ENCODE measurements at regions not wholly inside any gene's neighbourhood (a gene's known extent, or its start where the extent isn't known, plus 50 kb on each side); places are given as distances from the start of the nearest gene placed in this dataset.
A peak's percentile ranks its signal among the peaks of the same experiment; 100 is the strongest.

DNA sequence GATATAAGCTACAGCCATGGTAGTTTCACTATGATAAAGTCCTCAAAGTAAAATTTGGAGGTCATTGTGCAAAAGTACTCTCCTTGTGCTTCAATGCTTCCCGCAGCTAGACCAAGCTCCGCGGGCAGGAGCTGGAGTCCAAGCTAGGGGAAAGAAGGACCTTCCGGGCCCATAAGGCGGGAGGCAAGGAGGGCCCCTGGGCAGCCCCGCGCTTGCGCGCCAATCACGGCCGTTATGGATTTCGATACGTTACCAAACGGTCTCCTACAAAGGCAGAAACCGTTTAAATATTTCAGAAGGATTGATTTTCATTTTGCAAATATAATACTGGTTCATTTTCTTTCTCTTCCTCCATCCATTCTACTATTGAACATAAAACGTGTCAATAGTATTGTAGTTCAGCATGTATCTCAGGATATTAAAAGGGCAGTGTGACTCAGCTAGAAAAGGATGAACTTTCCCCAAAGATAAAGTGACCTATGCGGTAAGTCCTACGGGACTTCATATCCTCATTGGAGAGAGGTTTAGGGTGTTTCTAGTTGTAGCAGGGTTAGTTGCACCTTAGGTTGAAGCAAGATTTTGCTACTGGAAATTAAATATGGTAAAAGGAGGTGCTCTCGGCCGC, 128.0 kb downstream of the KIF20B start:
- no peak for DNase-seq

DNA sequence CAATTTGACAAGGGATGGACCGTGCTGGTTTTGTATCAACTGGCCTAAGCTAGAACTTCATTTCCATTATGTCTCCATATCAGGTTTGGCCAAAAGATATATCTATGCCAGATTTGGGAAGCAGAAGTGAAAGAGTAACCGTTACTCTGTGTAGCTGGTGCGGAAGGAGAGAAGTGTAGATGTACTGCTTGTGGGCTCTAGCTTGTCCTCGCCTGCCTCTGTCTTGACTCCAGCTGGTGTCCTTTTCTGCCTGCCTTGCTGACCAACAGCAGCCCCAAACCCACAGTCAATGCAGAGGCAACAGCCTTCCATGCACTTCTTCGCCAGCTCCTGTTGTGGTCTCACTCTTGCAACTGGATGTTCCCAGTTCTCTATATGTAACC, 128.5 kb downstream of the KIF20B start:
- DNase-seq, result no peak

DNA sequence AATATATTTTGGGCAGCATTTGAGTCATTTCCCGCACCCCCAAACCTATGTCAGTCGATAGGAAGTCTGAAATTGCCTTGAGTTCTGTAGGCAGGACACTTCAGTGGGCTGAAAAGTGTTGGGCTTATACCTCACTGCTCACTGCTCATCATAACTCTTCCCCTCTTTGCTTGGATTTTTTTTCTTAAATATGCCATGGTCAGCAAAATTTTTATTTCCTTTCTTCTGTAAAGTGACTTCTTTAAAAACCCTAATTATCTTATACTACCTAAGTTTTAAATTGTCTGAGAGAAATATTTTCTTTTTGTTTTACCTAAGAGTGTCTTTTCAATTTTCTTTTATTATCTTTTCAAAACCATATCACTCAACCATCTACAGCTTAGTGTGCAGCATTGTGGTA, 129.2 kb downstream of the KIF20B start:
- no peak for DNase-seq

DNA sequence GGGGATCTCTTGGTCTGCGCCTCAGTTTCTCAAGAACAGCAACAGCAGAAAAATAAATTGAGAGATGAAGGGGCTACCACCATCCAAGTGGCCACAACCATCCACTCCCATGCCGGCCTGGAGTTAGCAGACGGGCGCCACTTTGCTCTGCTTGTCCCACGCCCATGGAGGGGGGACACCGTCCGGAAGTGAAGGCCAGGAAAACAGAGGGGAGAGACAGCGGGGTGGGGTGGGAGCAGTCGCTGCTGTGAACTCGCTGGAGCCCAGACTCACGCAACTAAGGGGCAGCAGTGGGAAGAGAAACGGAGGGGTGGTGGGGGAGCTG, 135.4 kb downstream of the KIF20B start:
- no peak for DNase-seq

DNA sequence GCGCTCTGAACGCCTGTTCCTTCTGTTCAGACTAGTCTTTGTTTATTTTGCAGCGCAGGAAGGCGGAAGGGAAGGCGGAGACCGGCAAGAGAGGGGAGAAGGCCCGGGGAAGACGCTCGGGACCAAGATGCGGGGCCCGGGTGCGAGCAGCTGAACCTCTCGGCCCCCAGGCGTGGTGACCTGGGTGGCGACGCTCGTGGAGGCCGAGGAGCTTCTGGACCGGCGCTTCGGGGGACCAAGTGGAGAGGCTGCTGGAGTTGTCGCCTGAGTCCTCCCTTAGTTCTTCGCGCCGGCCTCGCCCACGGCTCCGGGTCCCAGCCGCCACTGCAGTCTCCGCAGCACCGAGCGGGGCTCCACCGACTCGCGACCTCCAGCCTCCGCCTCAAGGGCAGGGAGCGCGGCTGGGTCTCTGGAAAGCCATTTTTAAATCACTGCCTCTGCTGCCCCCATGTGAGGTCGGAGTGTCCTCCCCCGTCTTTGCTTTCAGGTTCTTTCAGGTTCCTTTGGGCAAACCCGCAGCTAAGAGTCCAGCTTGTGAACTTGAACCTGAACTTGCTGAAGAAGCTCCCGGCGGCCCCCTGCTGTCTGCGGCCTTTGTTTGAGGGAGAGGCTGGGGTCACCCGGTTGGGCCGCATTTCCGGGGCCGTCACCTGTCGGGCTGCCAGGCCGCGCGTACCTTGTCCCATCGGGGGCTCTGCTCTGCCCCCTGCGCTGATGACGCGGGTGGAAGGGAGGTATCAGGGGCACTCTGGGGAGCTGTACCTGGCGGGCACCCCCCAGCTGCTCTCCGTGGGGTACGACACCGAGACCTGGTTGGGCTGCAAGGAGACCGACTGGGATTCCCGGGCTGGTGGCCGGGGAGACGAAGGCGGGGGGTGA, 136.0 kb downstream of the KIF20B start:
- DNase-seq, result peak; percentile 20

DNA sequence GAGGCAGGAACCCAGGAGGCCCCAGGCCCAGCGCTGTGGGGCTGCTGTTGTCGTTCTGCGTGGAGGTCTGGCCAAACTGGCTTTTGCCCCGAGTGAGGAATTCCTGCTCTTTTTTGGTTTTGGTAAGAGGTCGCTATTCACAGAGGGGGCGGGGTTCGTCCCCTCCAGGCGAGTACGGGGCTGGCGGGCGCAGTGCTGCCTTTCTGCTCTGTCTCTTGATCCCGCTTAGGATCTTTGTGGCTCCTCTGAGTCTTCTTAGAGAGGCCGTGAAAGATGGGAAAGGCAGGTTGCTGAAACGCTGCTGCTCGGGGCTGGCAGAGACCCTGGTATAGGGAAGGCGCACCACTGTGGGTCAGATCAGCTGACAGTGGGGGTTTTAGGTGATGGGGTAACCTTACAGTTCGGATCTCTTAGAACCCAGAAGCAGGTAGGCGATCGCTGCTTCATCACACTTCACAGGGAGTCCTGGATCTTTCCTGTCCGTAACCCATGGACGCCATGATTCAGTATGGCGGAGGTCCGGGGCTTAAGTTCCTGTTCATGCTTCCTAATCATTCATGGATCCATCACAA, 136.7 kb downstream of the KIF20B start:
- DNase-seq, result no peak

DNA sequence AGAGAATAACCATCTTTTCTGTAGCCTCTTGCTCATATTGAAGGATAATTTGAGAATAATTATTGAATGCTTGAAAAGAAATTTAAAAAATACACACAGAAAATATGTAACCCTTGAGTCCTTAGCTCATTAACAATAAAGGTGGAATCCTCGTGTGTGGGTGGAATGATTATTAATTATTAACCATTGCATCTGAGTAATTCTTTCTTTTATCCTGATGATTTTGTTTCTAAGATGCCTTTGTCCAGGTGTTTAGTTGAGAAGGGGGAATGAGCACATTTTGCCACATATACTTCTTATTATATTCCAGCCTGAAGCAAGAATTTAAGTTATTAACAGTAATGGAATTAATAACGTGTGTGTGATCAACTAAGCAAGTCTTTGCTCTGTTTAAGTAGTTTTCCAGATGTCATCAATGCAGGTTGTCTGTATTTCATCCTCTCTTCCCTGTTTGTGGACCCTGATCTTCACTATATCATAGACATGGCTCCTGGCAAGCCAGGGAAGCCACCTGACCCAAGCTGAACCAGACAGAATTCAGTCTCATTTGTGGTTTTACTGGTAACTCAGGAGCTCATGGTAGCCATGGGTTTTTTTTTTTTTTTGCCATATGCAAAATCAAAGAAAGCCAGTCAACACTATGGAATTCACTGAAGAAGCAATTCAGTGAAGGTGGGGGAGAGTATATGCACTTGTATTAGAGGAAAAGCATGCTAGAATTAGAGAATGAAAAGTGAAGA, 144.3 kb downstream of the KIF20B start:
- DNase-seq, result no peak

DNA sequence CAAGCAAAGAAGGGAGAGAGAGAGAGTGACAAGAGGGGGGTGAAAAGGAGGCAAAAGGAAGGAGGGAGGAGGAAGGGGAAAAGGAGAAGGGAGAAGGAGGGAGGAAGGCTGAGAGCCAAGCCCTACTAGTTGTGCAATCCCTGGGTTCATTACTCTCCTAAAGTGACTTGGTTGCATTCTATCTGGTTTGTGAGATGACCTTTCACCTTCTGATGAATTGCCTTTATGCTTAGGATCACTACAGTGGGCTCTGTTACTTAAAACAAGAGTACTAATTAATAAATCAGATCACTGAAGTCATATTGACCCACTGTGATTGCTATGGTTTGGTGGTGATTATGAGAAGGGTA, 144.9 kb downstream of the KIF20B start:
- no peak for DNase-seq

DNA sequence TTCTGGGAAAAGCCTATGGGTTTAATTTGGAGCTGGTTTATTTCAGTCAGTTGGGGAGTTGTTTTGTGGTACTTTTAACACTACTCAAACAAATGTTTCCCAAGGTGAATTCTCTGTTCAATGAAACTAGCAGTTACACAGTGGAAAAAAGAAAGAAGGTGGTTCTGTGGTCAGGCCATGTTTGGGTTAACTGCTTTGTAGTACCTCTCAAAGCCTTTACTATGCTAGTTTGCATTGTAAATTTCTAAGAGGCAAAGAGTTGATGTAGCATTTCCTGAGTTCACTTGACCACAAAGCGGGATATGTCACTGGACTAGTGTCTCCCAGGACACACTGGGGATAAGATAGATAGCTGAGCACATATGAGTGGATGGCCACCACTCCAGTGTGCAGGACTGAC, 145.4 kb downstream of the KIF20B start:
- DNase-seq, result no peak

DNA sequence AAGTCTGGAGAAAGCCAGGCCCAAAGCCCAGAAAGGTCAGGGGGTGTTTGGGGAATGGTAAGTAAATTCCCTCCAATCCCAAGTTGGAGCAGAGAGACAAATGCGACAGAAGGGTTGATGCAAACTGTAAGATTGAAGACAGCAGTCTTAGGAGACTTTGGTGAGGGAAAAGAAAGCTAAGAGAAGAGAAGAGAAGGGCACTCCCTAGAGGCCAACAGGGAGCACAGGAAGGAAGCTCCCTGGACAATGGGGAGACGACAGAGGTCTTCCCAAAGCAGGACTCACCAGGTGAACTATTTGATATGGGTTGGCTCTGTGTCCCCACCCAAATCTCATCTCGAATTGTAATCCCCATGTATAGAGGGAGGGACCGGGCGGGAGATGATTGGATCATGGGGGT, 151.5 kb downstream of the KIF20B start:
- DNase-seq, result no peak

DNA sequence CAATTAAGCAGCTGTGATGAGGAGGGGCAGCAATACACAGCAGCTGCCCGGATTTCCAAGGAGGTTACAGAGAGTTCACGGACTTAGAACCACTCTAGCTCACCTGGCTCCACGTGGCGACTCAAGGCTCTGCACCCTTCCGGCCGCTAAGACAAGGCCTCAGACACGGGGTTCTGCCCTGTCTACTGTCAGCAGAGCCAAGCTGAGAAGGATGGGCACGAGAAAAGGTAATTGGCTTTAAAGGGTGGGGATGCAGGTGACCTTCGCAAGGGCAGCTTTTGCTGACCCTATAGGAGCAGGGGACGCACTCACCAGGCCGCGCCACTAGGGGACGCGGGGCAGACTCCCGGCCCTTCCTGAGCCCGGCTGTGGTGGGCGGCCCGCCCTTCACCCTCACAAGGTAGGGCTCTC, 152.4 kb downstream of the KIF20B start:
- no peak for DNase-seq

DNA sequence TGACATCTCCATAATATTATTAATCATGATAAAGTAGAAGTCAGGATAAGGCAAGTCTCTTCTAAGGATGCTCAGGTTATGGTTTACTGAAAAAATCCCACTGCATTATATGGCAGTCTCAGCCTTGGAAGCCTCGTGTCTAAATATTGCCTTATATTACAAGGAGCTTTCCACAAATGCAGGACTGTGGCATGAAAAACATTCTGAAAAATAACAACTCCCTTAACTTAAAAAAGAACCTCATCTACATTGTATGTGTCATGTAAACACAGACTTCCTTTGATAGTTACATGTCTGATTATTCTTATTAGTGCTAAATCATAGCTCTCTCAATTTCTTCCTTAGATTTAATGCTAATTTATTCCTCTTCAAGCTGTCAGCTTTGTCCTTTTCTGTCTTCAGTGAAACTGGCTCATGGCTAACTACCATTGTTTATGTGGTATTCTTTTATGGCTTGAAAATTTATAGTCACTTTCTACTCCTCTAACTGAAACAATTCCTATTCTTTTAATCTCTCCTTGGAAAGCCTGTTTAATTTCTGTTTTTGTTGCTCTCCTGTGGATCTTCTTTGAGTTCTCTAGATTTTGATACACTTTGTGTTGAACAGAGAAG, 156.1 kb downstream of the KIF20B start:
- no peak for DNase-seq

DNA sequence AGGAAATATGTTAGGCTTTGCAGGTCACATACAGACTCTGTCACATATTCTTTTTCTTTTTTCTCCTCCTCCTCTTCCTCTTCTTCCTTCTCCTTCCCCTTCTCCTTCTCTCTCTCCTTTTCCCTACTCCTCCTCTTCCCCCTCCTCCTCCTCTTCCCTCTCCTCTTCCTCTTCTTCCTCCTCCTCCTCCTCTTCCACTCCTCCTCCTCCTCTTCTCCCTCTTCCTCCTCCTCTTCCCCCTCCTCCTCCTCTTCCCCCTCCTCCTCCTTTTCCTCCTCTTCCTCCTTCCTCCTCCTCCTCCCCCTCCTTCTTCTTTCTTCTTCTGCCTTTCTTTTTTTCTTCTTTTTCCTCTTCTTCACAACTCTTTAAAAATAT, 159.8 kb downstream of the KIF20B start:
- no peak for DNase-seq

DNA sequence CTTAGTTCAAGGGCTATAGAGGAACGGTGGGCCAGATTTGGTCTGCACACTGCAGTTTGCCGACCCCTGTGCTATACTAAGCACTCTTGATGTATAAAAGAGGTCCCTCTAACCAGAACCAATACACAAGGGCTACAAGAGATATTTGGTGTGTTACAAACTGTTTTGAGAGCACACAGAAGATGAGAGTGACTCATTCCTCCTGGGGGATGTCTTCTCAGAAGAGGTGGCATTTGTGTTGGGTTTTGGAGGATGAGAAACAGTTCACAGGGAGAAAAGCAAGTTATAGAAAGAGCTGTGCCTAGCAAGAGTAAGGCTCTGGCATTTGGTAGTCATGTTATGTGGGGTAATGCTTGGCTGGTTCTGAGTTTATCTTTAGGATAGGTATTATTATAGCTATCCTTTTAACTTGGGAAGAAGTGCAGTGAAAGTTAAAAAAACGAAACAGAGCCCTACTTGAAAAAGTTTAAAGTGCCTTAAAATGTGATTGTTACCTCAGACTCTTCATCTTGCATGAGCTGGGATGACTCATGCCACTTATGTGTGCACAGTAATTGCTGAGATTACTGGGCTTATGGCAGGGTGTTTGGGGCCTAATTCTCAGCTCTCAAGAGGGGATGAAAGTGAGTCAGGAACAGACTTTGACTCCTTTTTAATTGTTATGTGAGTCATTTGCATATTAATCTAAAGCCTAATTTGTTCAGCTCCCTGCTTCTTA, 160.4 kb downstream of the KIF20B start:
- no peak for DNase-seq

DNA sequence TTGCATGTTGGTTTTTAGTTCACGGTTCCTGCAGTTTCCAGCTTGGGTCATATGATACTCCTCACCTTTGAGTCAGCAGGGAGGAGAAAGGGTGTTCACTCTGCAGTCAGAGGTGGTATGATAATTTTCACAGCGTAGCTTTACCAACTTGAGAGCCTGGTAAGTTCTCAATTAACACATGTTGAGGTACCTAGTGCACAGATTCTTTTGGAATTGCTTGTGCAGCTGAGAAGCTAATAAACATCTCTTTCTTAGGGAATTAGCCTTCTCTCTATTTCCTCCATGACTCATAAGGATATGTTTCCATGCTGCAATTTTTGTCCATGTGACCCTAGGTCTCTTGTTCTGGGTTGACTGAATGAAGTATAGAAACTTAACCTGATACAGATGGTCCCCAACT, 166.6 kb downstream of the KIF20B start:
- DNase-seq, result no peak

DNA sequence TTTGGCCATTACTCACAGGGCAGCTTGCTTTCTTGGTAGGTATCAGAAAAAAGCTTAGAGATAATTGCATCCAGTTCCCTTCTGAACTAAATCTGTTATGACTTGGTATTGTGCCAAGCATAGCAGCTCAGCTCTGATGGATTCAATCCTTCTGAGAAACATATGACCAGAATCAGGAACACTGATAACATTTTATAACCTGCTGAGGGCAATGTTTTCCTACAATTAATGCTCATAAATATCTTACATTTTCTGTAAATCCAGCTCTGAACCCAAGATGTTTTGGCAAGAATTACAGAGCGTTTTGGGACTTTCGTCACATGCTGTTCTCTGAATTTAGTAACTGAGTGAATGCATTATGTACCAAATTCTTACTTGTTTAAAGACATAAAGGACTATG, 167.8 kb downstream of the KIF20B start:
- no peak for DNase-seq

DNA sequence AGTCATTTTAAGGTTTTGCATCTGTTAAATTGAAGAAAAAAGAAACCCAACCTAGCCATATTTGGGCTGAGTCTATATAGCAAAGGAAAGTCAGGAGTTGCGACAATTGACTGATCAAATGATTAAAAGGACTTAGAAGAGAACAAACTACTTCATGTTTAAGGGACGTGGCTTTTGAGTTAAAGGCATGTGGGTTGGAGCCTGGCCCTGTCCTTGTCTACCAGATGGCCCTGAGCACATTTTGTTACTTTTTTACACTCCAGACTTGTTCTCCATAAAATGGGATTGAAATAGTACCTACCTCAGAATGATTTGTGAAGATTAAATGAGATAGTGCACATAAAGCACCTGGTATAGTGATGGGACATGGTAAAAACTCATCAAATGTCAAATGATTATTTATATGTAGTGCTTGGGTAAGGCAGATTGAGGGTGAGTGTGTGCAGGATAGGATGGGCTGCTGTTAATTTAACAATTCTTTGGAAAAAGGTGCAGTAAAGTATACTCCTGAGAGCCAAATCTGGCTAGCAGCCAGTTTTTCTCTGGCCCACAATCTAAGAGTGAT, 168.3 kb downstream of the KIF20B start:
- no peak for DNase-seq

DNA sequence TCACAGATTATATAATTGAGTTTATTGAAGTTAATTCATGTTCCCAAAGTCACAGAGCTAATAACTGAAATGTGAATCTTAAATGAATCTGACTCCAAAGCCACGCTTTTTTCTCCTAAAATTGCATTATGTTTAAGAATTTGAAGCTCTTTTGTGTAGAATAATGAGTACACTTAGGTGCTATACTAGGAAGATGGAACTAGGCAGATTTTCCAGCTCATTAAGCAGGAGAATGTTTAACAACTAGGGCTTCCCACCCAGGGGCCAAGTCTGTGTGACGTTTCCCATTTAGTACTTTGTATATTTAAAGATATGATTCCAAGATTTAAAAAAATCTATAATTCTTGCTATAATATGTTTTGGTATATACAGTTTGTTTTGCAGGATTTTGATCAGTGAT, 169.5 kb downstream of the KIF20B start:
- no peak for DNase-seq

DNA sequence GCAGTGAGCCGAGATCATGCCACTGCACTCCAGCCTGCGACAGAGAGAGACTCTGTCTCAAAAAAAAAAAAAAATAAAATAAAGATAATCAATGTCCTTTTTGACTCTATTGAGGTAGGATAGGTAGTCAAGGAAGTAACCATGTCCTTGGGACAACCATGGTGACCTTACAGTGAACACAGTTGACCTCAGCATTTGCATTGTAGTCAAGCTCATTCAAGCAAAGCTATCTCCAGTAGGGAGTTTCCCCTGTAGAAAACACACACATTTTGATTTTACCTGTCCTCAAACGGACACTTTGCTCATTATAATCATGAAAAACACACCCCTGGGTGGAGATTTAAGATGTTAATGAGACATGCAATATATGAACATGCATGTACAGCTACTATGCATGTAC, 171.7 kb downstream of the KIF20B start:
- DNase-seq, result no peak

DNA sequence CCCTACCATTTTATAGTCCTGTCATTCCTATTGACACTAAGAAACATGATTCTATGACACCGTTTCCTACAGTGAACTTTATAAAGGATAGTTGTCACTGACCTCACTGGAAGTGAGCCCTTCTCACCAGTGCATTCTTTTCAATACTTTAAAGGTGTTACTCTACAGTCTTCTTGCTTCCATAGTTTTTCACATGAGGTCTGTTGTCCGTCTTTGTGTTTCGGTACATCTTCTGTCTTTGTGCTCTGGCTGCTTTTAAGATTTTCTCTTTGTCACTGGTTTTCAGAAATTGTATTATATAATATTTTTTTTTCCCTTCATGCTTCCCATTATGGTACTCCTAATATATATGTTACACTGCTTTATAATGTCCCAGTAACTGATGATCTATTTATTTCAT, 174.2 kb downstream of the KIF20B start:
- DNase-seq, result no peak

DNA sequence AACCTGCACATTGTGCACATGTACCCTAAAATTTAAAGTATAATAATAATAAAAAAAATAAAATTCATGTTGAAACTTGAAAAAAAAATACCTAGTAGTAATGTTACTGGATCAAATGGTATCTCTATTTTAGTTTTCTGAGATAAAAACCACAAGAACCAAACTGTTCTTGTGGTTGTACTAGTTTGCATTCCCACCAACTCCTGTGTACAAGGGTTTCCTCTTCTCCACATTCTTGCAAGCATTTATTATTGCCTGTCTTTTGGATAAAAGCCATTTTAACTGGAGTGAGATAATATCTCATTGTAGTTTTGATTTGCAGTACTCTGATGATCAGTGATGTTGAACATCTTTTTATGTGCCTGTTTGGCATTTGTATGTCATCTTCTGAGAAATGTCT, 177.7 kb downstream of the KIF20B start:
- DNase-seq, result no peak

DNA sequence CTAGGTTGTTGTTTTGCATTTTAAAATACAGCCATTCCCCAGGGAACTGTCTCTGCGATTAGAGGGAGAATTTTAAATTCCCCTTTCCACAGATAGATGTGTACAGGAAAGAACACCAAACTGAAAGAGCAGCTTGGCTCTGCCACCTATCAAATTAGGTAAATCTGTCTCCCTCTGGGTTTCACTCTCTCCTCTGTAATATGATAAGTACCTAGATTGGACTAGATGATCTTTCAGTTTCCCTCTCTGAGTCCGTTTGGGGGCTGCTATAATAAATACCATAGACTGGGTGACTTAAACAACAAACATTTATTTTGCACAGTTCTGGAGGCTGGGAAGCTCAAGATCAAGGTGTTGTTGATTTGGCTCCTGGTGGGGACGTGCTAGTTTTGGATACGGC, 186.0 kb downstream of the KIF20B start:
- no peak for DNase-seq

DNA sequence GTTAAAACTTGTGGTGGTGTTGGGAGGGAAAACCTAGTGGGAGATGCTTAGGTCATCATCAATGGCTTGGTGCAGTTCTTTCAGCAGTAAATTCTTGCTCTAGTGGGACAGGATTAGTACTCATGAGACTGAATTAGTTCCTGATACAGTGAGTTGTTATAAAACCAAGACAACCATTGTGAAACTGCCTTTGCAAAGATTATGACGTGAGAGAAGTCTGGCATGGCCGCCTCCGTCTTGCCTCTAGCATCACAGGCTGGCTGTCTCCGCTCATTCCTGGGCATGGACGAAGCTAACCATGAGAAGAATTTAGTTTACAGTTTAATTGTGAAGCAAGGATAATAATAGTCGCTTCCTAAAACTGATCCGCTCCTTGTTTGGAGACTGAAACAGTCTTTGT, 186.4 kb downstream of the KIF20B start:
- DNase-seq, result no peak
